ENCODE measurements at regions not wholly inside any gene's neighbourhood (a gene's known extent, or its start where the extent isn't known, plus 50 kb on each side); places are given as distances from the start of the nearest gene placed in this dataset.

- DNase-seq (ENCODE audit: extremely low spot score): peak; percentile 48
- ChIA-PET CTCF (no interaction called here), POLR2A (no interaction called here)
- no peak for TF ChIP-seq CTCF (IDR thresholded peaks at IDR 0.05; ENCODE audit: control extremely low read depth, extremely low read depth, low read depth, missing control alignments)
Observed at GRCh38 chr6:163645560-163645959, 231.0 kb downstream of the QKI start.

- ChIA-PET CTCF (interaction anchor here (1.3 kb wide), 1 partner anchor 8 kb away, joined by 3 read pairs; no protein-coding TSS in a partner anchor), POLR2A (no interaction called here)
- TF ChIP-seq CTCF (IDR thresholded peaks at IDR 0.05; ENCODE audit: control extremely low read depth, extremely low read depth, low read depth, missing control alignments): no peak
- DNase-seq (ENCODE audit: extremely low spot score): no peak
Observed at GRCh38 chr6:163643866-163644265, 229.3 kb downstream of the QKI start.

- no peak for DNase-seq (ENCODE audit: extremely low spot score)
- CTCF ChIA-PET: no interaction called here
- no peak for TF ChIP-seq CTCF (IDR thresholded peaks at IDR 0.05; ENCODE audit: control extremely low read depth, extremely low read depth, low read depth, missing control alignments)
- POLR2A ChIA-PET: no interaction called here
Observed at GRCh38 chr6:163641706-163642105, 227.2 kb downstream of the QKI start.

- no peak for TF ChIP-seq CTCF (IDR thresholded peaks at IDR 0.05; ENCODE audit: control extremely low read depth, extremely low read depth, low read depth, missing control alignments)
- no peak for DNase-seq (ENCODE audit: extremely low spot score)
- ChIA-PET POLR2A (no interaction called here), CTCF (no interaction called here)
Observed at GRCh38 chr6:163640641-163641040, 226.1 kb downstream of the QKI start.

GRCh38 chr6:163637524-163637923 lies 223.0 kb downstream of the QKI start:
- ChIA-PET POLR2A (no interaction called here), CTCF (interaction anchor here (1.4 kb wide), 1 partner anchor 43 kb away, joined by 3 read pairs; no protein-coding TSS in a partner anchor)
- TF ChIP-seq CTCF (IDR thresholded peaks at IDR 0.05; ENCODE audit: control extremely low read depth, extremely low read depth, low read depth, missing control alignments): no peak
- DNase-seq (ENCODE audit: extremely low spot score): peak; percentile 67

- no peak for DNase-seq (ENCODE audit: extremely low spot score)
- ChIA-PET POLR2A (no interaction called here), CTCF (no interaction called here)
- TF ChIP-seq CTCF (IDR thresholded peaks at IDR 0.05; ENCODE audit: control extremely low read depth, extremely low read depth, low read depth, missing control alignments): no peak
Observed at GRCh38 chr6:163635731-163636364, 221.3 kb downstream of the QKI start.

All from GM10248 (cell line).